Osteoblast (primary cell): ENCODE measurements at regions not wholly inside any gene's neighbourhood (a gene's known extent, or its start where the extent isn't known, plus 50 kb on each side); places are given as distances from the start of the nearest gene placed in this dataset.

ENCODE experiments used
- DNase-seq: peaks from one replicate; pipeline ENCODE4 v3.0.0; 2011; ENCODE audit warnings: low spot score, mixed read lengths; ENCODE audit not compliant: insufficient read length; ENCODE audit errors: missing footprints
- H2AFZ ChIP-seq: 2 replicates; pipeline ENCODE4 v1.6.0; 2011; ENCODE audit warnings: mild to moderate bottlenecking, low read length
- H3K27ac ChIP-seq: 2 replicates; pipeline ENCODE4 v1.5.1; 2011; ENCODE audit warnings: mild to moderate bottlenecking, low read depth, low read length, moderate library complexity
- H3K27me3 ChIP-seq: 2 replicates; pipeline ENCODE4 v1.6.0; 2012; ENCODE audit warnings: mild to moderate bottlenecking, control low read depth, inconsistent platforms, low read length, moderate library complexity; ENCODE audit not compliant: insufficient read depth
- H3K36me3 ChIP-seq: 2 replicates; pipeline ENCODE4 v1.5.1; 2011; ENCODE audit warnings: mild to moderate bottlenecking, low read length, control low read depth, moderate library complexity; ENCODE audit not compliant: insufficient read depth
- H3K4me1 ChIP-seq: 2 replicates; pipeline ENCODE4 v1.5.1; 2011; ENCODE audit warnings: mild to moderate bottlenecking, low read length, control low read depth, moderate library complexity; ENCODE audit not compliant: insufficient read depth
- H3K4me2 ChIP-seq: 2 replicates; pipeline ENCODE4 v1.6.0; 2011; ENCODE audit warnings: mild to moderate bottlenecking, low read length; ENCODE audit not compliant: insufficient read depth
- H3K4me3 ChIP-seq: fragments of 200-600 bp; sonication (generic); 3 replicates; pipeline ENCODE4 v1.5.1; 2012; ENCODE audit warnings: mild to moderate bottlenecking, low read length, inconsistent platforms; ENCODE audit not compliant: insufficient read depth
- H3K79me2 ChIP-seq: 2 replicates; pipeline ENCODE4 v1.6.0; 2012; ENCODE audit warnings: mild to moderate bottlenecking, low read length, control low read depth, inconsistent platforms; ENCODE audit not compliant: insufficient read depth
- H3K9me3 ChIP-seq: 2 replicates; pipeline ENCODE4 v1.5.1; 2011; ENCODE audit warnings: low read depth, low read length, control low read depth
- H4K20me1 ChIP-seq: 2 replicates; pipeline ENCODE4 v1.6.0; 2012; ENCODE audit warnings: mild to moderate bottlenecking, low read length, control low read depth; ENCODE audit not compliant: insufficient read depth
- CTCF ChIP-seq: IDR thresholded peaks from 2 replicates; pipeline ENCODE4 v1.5.1; 2011; ENCODE audit warnings: mild to moderate bottlenecking, low read depth, low read length, moderate library complexity; ENCODE audit errors: extremely low read depth

- no peak overlapping the region for H3K4me3 ChIP-seq
- no peaks in the 10 kb centered on the region for H3K9me3 ChIP-seq
- no peak overlapping the region for H3K4me2 ChIP-seq
- no peaks in the 10 kb centered on the region for H3K27me3 ChIP-seq
- H3K79me2 ChIP-seq: no peaks in the 10 kb centered on the region
- no peaks in the 10 kb centered on the region for H4K20me1 ChIP-seq
- H2AFZ ChIP-seq: no peak overlapping the region
- no peak overlapping the region for H3K27ac ChIP-seq
- no peaks in the 10 kb centered on the region for H3K4me1 ChIP-seq
- no peak for DNase-seq
- no peaks in the 10 kb centered on the region for H3K36me3 ChIP-seq
- no peak for TF ChIP-seq CTCF
These were observed 286.2 kb upstream of the SALL3 start for GRCh38 chr18:78693429-78693828.

- no peak overlapping the region for H3K27ac ChIP-seq
- H3K27me3 ChIP-seq: no peaks in the 10 kb centered on the region
- no peak for TF ChIP-seq CTCF
- no peaks in the 10 kb centered on the region for H3K36me3 ChIP-seq
- no peaks in the 10 kb centered on the region for H3K79me2 ChIP-seq
- DNase-seq: no peak
- no peak overlapping the region for H3K4me3 ChIP-seq
- no peaks in the 10 kb centered on the region for H4K20me1 ChIP-seq
- no peaks in the 10 kb centered on the region for H3K9me3 ChIP-seq
- no peak overlapping the region for H3K4me2 ChIP-seq
- H3K4me1 ChIP-seq: no peaks in the 10 kb centered on the region
- H2AFZ ChIP-seq: no peak overlapping the region
These were observed 282.8 kb upstream of the SALL3 start for GRCh38 chr18:78696698-78697435.

- TF ChIP-seq CTCF: no peak
These were observed 282.2 kb upstream of the SALL3 start for GRCh38 chr18:78697446-78697845.

DNA sequence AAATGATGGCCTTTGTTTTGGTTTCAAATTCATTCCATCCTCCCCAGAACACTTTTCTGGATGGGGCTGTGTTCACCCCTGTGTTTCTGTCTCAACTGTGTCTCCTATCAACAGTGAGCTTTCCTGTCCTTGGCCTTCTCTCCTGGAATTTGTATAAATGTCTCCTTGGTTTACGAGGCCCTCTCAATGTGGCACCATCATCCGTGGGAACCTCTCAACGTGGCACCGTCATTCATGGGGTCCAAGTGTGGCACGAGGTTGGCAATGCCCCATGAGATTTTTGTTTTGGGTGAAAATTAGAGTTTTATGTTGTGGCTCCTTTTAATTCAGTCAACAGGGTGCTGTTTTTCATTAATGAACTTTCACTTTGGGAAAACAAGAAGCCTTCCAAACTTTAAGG is 280.7 kb upstream of the SALL3 start:
- H3K9me3 ChIP-seq: no peaks in the 10 kb centered on the region
- no peaks in the 10 kb centered on the region for H3K4me1 ChIP-seq
- H2AFZ ChIP-seq: no peak overlapping the region
- H3K79me2 ChIP-seq: no peaks in the 10 kb centered on the region
- DNase-seq: no peak
- no peaks in the 10 kb centered on the region for H3K27me3 ChIP-seq
- H3K36me3 ChIP-seq: no peaks in the 10 kb centered on the region
- TF ChIP-seq CTCF: no peak
- no peaks in the 10 kb centered on the region for H4K20me1 ChIP-seq
- H3K4me3 ChIP-seq: no peak overlapping the region
- H3K4me2 ChIP-seq: no peak overlapping the region
- H3K27ac ChIP-seq: no peak overlapping the region

More at GRCh38 chr18:78697446-78697845, 282.2 kb upstream of the SALL3 start:
- no peaks in the 10 kb centered on the region for H3K9me3 ChIP-seq
- no peaks in the 10 kb centered on the region for H3K4me1 ChIP-seq
- H4K20me1 ChIP-seq: no peaks in the 10 kb centered on the region
- H3K79me2 ChIP-seq: no peaks in the 10 kb centered on the region
- no peaks in the 10 kb centered on the region for H3K27me3 ChIP-seq
- DNase-seq: no peak
- no peak overlapping the region for H3K4me2 ChIP-seq
- H2AFZ ChIP-seq: no peak overlapping the region
- no peak overlapping the region for H3K4me3 ChIP-seq
- H3K36me3 ChIP-seq: no peaks in the 10 kb centered on the region
- no peak overlapping the region for H3K27ac ChIP-seq
